ENCODE measurements at regions not wholly inside any gene's neighbourhood (a gene's known extent, or its start where the extent isn't known, plus 50 kb on each side); places are given as distances from the start of the nearest gene placed in this dataset.

- TF ChIP-seq, protein P1, sequence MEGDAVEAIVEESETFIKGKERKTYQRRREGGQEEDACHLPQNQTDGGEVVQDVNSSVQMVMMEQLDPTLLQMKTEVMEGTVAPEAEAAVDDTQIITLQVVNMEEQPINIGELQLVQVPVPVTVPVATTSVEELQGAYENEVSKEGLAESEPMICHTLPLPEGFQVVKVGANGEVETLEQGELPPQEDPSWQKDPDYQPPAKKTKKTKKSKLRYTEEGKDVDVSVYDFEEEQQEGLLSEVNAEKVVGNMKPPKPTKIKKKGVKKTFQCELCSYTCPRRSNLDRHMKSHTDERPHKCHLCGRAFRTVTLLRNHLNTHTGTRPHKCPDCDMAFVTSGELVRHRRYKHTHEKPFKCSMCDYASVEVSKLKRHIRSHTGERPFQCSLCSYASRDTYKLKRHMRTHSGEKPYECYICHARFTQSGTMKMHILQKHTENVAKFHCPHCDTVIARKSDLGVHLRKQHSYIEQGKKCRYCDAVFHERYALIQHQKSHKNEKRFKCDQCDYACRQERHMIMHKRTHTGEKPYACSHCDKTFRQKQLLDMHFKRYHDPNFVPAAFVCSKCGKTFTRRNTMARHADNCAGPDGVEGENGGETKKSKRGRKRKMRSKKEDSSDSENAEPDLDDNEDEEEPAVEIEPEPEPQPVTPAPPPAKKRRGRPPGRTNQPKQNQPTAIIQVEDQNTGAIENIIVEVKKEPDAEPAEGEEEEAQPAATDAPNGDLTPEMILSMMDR (IDR thresholded peaks at IDR 0.05 in 4 of 5, conservative IDR thresholded peaks at IDR 0.05 in 1 of 5), result no peak
- TF ChIP-seq POLR2A (IDR thresholded peaks at IDR 0.05), result no peak
These were observed 488.1 kb upstream of the KLF12 start for GRCh38 chr13:74622284-74622683.

Measured in gastrocnemius medialis (tissue), 4 donors.